HFFc6 (cell line): ENCODE measurements at regions not wholly inside any gene's neighbourhood (a gene's known extent, or its start where the extent isn't known, plus 50 kb on each side); places are given as distances from the start of the nearest gene placed in this dataset.

ENCODE experiments used
- DNase-seq: peaks from one replicate; pipeline ENCODE4 v3.0.0-alpha.2; 2018
- H3K27ac Mint-ChIP-seq: 2 replicates; pipeline ENCODE4 v1.8.0; 2020; ENCODE audit warnings: mild to moderate bottlenecking, mixed read lengths
- H3K27me3 Mint-ChIP-seq: 2 replicates; pipeline ENCODE4 v1.8.0; 2021; ENCODE audit warnings: mild to moderate bottlenecking, moderate library complexity, mixed read lengths; ENCODE audit not compliant: insufficient read depth
- H3K36me3 Mint-ChIP-seq: 2 replicates; pipeline ENCODE4 v1.8.0; 2021; ENCODE audit warnings: low read depth, mixed read lengths
- H3K4me1 Mint-ChIP-seq: 2 replicates; pipeline ENCODE4 v1.8.0; 2020; ENCODE audit warnings: low read depth, mixed read lengths
- H3K4me3 Mint-ChIP-seq: 2 replicates; pipeline ENCODE4 v1.8.0; 2020; ENCODE audit warnings: mild to moderate bottlenecking, moderate library complexity, mixed read lengths
- H3K9me3 Mint-ChIP-seq: 2 replicates; pipeline ENCODE4 v1.8.0; 2020; ENCODE audit warnings: mild to moderate bottlenecking, mixed read lengths
- TF ChIP-seq, protein P1 (sequence below): fragments of 200-600 bp; sonication (generic); IDR thresholded peaks from 2 replicates; pipeline ENCODE4 v1.5.0; 2021; ENCODE audit warnings: antibody characterized with exemption, mild to moderate bottlenecking

DNA sequence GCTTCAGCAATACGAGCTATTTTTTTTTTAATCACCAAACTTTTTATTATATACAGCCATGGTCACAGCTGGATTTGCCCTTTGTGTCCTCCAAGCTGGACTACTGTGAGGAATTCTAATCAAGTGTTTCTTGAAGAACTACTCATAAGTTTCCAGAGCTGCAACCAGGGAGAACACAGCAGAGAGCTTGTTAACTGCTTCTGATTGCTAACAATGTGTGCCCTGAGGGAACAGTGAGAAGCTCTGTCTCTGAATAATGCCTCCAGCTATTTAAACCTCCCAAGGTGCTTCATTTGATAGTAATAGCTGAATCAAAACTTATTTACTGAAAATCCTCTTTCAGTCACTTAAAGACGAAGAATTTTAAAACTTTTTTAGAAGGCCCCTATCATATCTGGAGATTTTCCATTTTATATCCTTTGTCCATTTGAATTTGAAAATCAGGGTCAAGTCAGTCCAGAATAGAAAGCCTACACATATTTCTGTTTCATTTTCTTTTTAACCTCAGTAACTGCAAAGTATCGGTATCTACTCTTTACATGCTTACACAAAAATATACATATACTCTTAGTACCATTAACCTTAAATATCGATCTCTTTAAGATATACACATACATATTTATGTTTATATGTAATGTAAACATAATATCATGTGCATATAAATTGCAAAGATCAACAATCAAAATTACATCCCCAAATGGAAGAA lies 1024.2 kb downstream of the GRM8 start:
- Mint-ChIP-seq H3K27me3 (no peaks in the 10 kb centered on the region), H3K9me3 (peaks cover 38% of the 10 kb centered on the region), H3K4me3 (no peak overlapping the region), H3K4me1 (no peaks in the 10 kb centered on the region), H3K27ac (no peak overlapping the region), H3K36me3 (no peaks in the 10 kb centered on the region)
- TF ChIP-seq, protein P1, sequence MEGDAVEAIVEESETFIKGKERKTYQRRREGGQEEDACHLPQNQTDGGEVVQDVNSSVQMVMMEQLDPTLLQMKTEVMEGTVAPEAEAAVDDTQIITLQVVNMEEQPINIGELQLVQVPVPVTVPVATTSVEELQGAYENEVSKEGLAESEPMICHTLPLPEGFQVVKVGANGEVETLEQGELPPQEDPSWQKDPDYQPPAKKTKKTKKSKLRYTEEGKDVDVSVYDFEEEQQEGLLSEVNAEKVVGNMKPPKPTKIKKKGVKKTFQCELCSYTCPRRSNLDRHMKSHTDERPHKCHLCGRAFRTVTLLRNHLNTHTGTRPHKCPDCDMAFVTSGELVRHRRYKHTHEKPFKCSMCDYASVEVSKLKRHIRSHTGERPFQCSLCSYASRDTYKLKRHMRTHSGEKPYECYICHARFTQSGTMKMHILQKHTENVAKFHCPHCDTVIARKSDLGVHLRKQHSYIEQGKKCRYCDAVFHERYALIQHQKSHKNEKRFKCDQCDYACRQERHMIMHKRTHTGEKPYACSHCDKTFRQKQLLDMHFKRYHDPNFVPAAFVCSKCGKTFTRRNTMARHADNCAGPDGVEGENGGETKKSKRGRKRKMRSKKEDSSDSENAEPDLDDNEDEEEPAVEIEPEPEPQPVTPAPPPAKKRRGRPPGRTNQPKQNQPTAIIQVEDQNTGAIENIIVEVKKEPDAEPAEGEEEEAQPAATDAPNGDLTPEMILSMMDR = no peak
- no peak for DNase-seq

DNA sequence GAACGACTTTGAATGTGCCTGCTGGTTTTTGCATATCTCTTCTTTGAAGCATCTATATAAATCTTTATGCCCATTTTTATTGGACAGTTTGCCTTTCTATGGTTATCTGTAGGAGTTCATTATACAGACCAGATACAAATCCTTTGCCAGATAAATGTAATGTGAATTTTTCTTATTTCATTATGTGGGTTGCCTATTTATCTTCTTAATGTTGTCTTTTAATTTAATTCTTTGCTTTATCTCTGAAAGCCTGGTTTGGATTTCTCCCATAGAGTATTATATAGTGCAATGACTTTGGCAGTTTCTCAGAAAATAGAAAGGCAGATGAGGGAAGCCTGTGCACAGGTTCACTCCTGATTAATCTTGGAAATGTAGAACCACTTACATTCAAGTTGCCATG lies 1025.1 kb downstream of the GRM8 start:
- TF ChIP-seq, protein P1 = no peak
- H3K27me3 Mint-ChIP-seq = no peaks in the 10 kb centered on the region

DNA sequence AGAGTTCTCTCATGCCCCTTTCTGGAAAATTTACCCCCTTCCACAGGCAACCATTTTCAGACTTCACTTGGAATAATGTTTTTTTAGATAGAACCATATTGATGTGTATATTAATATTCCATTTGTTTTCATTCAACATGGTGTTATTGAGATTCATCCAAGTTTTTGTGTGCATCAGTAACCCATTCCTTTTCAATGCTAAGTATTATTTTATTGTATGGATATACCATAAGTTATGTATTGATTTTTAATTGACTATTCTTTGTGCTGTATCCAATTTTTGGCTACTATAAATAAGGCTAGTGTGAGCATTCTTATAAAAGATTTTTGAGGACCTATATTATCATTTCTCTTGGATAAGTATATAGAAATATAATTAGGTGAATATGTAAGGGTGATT lies 1025.7 kb downstream of the GRM8 start:
- Mint-ChIP-seq H3K4me3 (no peak overlapping the region), H3K36me3 (no peaks in the 10 kb centered on the region), H3K9me3 (peaks cover 42% of the 10 kb centered on the region), H3K4me1 (no peaks in the 10 kb centered on the region), H3K27ac (no peak overlapping the region), H3K27me3 (no peaks in the 10 kb centered on the region)
- TF ChIP-seq, protein P1 = no peak
- DNase-seq = no peak

More for the DNA sequence above, 1025.1 kb downstream of the GRM8 start:
- Mint-ChIP-seq H3K27ac (no peak overlapping the region), H3K4me3 (no peak overlapping the region), H3K4me1 (no peaks in the 10 kb centered on the region), H3K36me3 (no peaks in the 10 kb centered on the region), H3K9me3 (peaks cover 37% of the 10 kb centered on the region)
- DNase-seq = no peak

DNA sequence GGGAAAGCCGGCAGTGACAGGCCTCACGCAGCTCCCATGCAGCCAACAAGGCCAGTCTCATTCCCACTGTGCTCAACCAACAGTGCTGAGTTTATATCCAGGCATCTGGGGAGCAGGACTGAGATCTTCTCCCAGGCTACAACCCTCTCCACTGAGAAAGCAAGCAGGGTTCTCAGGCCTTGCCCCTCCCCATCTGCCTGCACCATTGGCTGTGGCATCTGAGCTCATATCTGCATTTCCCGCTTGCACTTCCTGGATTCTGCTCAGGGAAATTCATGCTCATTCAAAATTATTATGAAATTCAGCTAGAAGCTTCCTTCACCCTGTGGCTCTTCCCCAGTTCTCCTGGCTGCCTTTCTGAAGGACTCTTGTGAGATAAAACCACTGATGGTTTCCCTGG lies 1029.0 kb downstream of the GRM8 start:
- Mint-ChIP-seq H3K27me3 (no peaks in the 10 kb centered on the region), H3K4me1 (no peaks in the 10 kb centered on the region), H3K9me3 (peaks cover 61% of the 10 kb centered on the region), H3K36me3 (no peaks in the 10 kb centered on the region), H3K4me3 (no peak overlapping the region), H3K27ac (no peak overlapping the region)
- DNase-seq = no peak
- TF ChIP-seq, protein P1 = no peak

DNA sequence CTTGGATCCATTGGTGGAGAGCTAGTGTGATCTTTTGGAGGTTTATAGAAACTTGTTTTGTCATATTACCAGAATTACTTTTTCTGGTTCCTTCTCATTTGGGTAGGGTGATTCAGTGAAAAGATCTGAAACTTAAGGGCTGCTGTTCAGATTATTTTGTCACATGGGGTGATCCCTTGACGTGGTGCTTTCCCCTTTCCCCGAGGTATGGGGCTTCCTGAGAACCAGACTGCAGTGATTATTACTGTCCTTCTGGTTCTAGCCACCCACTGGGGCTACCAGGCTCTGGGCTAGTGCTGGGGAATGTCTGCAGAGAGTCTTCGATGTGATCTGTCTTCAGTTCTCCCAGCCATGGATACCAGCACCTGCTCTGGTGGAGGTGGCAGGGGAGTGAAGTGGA lies 1030.0 kb downstream of the GRM8 start:
- Mint-ChIP-seq H3K4me1 (no peaks in the 10 kb centered on the region), H3K27ac (no peak overlapping the region), H3K36me3 (no peaks in the 10 kb centered on the region), H3K4me3 (no peak overlapping the region), H3K27me3 (no peaks in the 10 kb centered on the region), H3K9me3 (peaks cover 61% of the 10 kb centered on the region)
- TF ChIP-seq, protein P1 = no peak
- DNase-seq = no peak
